GM12892 (cell line): ENCODE measurements at regions not wholly inside any gene's neighbourhood (a gene's known extent, or its start where the extent isn't known, plus 50 kb on each side); places are given as distances from the start of the nearest gene placed in this dataset.

Experiments
- POLR2A ChIP-seq: IDR thresholded peaks from 2 replicates; pipeline ENCODE4 v1.6.1; 2011; ENCODE audit warnings: low read depth, low read length, control low read depth
- POLR2AphosphoS5 ChIP-seq: IDR thresholded peaks from 2 replicates; pipeline ENCODE4 v1.6.1; 2011; ENCODE audit warnings: low read depth, low read length, control low read depth

- TF ChIP-seq POLR2A (no peak), POLR2AphosphoS5 (no peak)
These were observed 161.3 kb upstream of the TMCC3 start for GRCh38 chr12:94811611-94812010.
